HG03108 (cell line): ENCODE measurements at regions not wholly inside any gene's neighbourhood (a gene's known extent, or its start where the extent isn't known, plus 50 kb on each side); places are given as distances from the start of the nearest gene placed in this dataset.
"Not testable (repeated sequence)": the region's sequence is repeated elsewhere in the genome, so short reads cannot be mapped to it uniquely, and the experiment has no call there.

Experiments used
- ATAC-seq: cut with Tn5 transposase; IDR thresholded peaks from one replicate; pipeline ENCODE4 v1.9.1; 2021; ENCODE audit warnings: moderate library complexity; ENCODE audit not compliant: unreplicated experiment

DNA sequence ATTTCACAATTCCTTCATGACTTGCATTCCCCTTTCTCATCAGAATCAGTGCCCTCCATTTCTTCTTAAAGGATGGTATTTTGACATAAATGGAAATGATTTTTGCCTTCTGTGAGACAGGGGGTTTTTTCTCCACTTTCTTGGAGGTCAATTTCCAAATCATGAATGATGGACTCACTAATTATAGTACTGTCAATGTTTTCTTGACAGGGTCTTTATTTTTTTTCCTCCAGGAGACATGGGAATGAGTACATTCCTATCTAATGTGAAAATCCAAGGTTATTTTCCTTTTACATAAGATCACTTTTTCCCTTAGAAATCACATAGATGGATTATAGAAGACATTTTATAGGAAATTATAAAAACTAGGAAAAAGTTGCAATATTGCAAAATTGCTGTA lies 141.7 kb downstream of the SPATA31A6 start:
- not testable (repeated sequence) for ATAC-seq

DNA sequence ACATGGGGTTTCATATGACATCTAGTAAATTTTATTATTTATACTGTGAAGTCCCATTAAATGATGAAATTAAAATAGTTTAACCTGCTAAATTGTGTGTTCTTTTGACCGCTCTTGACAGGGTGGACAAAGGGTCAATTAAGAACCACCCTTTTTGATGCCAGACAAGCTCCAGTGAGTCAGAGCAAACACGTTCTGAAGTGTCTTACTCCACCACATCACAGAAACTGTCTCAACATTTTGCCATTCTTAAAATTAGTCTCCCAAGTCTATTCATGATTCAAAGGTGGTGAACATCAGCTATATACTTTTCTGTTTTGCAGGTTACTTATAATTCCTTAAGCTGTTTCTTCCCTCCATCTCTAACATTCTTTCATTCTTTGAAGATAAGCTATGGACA lies 142.1 kb downstream of the SPATA31A6 start:
- ATAC-seq = not testable (repeated sequence)

DNA sequence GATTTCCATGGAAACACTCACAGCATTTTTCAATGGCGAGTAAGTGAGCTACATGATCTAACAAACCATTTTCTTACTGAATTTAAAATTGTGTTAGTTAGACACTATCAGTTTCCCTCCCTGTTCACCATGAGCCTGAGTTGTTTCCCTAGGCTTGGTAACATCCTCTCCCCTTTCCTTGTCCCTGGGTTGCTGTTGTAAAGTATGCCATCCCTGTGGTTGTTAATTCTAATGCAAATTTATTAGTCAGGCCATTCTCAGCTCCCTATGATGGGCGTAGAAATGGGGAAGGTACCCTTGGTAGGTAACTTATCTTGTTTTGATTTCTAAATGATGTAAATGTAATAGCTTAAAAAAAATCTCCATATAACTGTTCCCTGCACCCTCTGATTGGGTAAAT lies 143.0 kb downstream of the SPATA31A6 start:
- ATAC-seq = not testable (repeated sequence)

DNA sequence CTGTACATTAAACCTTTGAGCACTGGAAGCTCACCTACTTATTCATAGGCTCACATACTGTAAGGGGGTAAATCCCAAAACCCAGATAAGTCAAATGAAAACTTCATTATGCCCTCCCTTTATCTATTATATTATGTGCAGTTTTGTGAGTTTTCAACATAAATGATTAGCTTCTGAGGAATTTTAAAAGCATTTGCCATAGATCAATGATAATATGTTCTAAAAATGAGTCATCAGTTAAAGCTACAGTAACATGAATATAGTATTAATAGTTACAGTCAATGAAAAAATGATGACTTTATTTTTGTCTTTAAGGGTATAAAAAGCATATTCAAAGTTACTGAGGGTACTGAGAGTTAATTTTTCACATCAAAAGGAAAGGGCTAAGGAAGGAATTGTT lies 151.9 kb downstream of the SPATA31A6 start:
- ATAC-seq = not testable (repeated sequence)

DNA sequence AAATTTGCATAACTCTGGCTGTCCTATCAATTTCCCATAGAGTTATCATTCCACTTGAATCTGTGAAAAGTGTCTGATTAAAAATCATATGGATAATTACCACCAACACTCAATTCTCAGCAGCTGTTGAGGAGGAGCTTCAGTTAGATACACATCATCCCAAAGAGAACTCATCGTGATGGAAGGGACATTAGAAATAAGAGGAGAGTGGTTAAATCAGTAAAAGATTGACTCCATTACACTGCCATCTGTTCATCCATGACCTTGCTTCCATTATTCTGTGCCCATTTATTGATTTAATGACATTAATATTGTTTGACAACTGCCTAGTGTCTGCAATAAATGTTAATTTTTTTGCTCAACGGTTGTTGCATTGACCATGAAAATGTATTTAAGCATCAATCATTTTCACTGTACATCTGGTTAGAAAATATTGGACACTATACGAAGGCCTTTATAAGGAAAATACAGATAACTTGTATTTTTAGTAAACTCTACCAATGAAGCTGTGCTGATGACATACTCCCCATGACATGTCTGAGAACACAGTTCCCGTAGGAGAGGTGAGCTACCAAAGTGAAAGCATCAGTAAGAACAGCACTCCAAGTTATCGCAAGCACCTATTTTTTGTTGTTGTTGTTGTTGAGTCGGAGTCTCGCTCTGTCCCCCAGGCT lies 152.7 kb downstream of the SPATA31A6 start:
- not testable (repeated sequence) for ATAC-seq

DNA sequence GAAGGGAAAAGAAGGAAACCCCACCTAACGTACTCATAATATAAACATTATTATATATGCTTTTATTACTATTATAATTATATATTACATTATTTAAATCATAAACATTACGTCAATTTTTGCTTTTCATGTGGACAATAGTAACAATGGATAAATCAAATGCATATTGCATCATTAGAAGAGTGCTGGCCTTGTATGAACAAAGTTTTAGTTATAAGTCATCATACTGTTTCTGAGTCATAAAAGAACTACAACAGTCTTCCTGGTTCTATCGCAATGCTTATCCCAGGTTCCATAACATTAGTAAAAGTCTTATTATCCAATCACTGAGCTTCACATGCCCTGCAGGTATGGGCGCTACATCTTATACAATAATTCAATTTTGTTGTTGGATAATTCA lies 154.8 kb downstream of the SPATA31A6 start:
- ATAC-seq = not testable (repeated sequence)

DNA sequence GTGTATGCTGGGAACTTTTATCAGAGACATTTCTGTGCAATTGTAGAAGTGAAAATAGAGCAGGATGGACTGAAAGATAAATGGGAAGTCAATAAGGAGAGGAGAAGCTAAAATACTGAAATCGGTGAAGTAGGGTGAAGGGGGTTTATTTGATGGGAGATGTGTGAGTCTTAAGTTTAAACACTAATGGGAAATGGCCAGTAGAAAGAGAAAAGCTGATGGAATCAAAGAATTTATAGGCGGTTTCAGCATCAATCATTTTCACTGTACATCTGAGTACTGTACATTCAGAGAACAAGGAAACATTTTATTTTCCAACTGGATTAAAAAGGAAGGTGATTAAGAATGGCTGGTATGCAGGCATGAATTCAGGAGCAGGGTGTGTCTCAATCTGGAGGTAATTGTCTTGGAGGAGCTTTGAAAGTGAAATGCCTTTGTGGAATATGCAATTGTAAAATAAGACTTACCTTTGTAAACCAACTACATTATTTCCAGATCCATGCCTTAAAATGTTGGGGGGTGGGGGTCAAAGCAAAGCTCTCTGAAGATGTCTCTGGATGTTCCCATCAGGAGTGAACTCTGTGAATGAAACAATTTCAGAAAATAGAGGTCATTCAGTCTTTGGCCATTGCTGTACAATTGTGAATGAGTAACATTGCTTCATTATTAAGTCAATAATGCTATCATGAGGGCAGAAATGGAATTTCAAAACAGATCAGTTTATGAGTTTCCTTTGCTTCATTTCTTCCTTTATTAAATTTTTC lies 156.4 kb downstream of the SPATA31A6 start:
- not testable (repeated sequence) for ATAC-seq

DNA sequence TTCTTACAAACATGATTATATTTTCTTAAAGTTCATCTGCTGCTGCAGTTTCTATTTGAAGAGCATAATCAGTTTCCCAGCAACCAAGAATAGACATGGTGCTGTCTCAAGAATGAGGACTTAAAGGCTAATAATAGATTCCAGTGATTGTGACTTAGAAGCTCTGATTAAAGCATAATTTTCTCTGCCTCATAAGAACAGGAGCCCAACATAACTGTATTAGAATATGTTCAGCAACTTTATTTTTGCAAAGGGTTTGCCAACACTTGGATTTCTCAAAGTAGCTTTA lies 156.9 kb downstream of the SPATA31A6 start:
- not testable (repeated sequence) for ATAC-seq

DNA sequence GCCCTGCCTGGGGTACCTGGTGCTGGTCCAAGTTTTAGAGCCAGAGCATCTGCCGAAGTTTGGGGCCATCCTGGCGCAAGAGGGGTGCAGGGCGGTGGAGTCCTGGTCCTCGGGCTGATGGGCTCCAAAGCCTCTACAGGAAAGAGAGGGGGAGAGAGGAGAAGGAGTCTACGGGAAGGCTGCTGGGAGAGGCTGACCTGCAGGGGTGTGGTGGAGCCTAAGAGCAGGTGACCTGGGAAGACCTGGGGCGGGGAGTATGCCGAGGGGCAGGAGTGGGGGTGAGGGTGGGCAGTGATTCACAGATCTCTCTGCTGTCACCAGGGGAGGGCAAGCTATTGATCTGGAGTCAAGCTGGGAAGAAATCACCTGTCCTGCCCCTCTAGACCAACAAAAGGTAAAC lies 158.4 kb downstream of the SPATA31A6 start:
- ATAC-seq = not testable (repeated sequence)

DNA sequence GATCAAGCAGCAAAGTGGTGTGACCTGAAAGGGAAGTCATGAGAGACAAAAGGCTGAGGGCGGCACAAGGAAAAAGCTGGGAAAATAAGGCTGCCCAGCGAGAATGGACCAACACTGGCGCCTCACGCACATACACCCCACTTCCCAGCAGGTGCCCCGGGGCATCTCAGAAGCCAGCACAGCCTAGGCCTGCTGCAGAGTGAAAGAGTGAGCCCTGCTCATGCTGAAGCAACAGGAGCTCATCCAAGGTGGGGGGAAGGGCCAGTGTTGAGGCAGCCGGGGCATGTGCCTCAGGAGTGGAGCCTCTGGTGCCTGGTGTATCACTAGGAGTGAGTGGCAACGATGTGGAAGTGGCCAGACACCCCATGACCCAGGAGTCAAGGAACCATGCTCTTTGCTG lies 158.8 kb downstream of the SPATA31A6 start:
- not testable (repeated sequence) for ATAC-seq

DNA sequence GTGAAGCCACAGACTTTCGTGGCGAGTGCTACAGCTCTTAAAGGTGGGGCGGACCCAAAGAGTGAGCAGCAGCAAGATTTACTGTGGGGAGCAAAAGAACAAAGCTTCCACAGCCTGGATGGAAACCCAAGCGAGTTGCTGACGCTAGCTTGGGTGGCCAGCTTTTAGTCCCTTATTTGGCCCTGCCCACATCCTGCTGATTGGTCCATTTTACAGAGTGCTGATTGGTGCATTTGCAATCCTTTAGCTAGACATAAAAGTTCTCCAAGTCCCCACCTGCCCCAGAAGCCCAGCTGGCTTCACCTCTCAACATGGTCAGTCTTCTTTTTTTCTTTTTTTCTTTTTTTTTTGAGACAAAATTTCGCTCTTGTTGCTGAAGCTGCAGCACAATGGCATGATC lies 161.0 kb downstream of the SPATA31A6 start:
- ATAC-seq = not testable (repeated sequence)

DNA sequence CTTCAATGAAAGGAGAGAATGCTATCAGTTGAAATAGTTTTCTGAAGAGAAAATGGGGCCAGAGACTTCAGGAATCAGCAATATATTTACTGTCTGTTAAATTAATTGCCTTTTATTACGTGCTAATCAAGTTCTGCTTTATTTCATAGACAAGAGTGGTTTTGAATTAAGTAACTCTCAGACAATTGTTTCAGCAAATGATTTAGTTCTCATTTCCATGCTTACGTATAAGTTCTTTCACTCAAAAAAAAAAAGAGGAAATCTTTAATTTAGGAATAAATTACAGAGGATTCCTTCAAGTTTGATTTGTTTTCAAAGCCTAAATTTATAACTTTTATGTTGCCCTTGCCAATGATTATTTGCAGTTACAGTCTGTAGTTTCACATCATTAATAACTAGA lies 163.5 kb downstream of the SPATA31A6 start:
- not testable (repeated sequence) for ATAC-seq

DNA sequence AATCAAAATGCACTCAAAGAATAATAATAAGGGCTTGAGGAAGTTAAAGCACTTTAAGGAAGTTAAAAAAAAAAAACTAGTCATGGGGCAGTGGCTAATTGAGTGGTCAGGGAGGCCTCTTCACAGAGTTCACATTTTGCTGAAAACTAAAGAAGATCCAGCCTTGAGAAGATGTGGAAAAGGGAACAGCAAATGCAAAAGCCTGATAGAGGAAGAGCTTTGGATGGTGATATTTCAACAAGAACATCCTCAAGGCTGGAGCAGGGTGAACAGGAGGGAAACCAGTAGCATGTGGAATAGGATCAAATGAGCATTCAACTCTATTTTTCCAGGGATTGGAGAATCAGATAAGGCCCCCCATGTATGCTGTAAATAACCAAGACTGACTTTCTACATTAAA lies 165.7 kb downstream of the SPATA31A6 start:
- ATAC-seq = not testable (repeated sequence)

DNA sequence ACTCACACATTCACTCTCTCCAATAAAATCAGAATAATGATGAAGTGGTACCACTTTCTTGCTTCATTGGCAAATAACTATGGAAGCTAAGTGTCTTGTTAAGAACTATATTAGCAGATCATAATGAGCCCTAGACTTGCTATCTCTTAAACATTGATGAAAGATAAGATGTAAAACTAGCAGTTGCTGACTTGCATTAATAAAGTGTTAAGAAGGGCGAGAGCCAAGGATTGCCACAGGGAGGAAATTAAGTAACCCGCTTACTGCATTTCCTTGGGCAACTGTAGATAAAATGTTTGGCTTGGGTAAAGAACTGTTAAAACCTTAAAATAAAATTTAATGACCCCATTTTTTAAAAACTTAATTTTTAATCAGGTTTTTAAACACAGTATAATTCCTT lies 167.0 kb downstream of the SPATA31A6 start:
- not testable (repeated sequence) for ATAC-seq

DNA sequence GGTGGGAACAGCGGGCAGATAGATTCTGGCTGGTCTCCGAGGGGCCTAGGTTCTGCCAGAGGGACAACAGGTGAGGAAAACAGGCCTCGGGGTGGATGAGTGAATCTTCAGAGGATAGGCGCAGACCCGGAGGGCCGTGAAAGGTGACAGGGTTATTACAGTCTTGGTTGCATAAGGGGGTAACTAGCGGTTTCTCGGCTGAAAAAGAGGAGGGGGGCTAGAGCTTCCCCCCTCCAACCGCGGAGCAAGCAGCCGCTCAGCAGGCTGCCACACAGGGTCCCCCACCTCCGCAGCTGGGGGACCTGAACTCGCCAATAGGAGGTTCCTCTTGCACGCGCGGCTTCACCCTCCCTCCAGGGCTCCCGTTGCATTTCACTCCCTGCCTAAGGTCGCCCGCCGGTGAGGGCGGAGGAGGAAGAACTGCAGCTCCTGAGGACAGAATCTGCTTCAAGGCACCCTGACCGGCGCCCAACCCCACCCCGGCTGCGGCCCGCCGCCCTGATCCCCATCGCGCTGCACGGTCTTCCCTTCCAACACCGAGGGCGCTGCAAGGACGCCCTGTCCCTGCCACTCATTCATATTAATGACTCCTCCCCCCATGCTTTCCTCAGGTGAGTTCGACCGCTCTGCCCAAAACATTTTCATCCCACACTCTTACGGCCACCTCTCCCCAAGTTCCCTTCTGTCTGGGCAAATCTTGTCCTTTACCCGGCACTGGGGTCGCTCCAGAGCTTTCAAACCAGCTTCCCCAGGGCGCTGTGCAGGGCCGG lies 174.3 kb downstream of the SPATA31A6 start:
- not testable (repeated sequence) for ATAC-seq

DNA sequence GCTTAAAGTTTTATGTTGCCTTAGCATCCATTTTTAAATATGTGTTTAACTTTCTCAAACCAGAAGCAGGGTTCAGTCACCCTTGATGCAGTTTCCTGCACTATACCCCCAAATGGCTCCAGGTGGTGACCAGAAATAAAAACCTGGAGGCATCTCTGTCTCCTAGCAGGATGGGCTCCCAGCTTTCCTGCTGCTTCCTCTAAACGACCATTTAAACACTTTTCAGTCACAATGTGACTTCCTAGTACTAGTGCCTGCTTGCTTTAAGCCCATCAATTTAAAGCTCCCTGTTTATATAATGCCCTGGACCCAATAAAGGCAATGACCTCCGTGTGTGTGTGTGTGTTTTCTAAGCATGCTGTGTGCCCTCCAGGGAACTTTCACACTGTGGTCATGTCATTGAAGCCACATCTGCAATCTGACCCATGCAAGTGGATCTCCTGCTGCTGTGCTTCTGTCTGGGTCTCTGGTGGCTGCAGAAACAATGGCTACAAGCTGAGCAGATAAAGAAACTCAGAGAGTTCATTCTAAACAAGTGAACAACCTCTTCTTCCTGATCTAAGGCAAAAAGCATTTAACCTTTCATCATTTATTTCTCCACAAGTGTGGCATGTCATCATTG lies 175.3 kb downstream of the SPATA31A6 start:
- ATAC-seq = not testable (repeated sequence)

DNA sequence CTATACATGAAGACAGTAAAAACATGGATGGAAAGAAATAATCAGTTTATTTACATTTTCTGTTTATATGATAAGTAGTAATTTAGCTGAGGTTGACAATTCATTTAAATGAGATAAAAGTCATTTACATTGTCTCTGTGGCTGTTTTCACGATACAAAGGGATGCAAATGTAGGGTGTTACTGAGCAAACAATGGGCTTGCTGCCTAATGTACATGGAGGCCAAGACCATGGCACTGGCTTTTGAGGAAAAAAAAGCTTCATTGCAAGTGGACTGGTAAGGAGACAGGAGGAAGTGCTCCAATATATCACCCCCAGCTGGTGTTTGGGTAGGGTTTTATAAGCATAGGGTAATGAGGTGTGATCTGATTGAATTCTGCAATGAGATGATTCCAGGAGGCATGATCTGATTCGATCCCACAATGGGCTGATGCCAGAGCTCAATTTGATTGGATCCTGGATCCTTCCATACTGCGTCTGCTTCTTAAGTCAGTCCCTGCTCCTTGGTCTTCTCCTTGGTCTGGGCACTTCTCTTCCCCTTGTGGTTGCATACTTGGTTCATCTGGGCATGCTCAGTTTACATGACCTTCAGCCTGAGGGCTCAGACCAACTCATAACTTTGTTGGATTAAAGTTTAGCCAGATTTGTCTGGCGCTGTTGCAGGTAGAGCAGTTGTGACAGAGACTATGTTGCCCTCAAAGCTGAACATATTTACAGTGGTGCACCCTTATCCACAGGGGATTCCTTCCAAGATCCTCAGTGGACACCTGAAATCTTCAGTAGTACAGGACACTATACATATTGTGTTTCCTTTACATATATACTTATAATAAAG lies 181.2 kb downstream of the SPATA31A6 start:
- not testable (repeated sequence) for ATAC-seq

DNA sequence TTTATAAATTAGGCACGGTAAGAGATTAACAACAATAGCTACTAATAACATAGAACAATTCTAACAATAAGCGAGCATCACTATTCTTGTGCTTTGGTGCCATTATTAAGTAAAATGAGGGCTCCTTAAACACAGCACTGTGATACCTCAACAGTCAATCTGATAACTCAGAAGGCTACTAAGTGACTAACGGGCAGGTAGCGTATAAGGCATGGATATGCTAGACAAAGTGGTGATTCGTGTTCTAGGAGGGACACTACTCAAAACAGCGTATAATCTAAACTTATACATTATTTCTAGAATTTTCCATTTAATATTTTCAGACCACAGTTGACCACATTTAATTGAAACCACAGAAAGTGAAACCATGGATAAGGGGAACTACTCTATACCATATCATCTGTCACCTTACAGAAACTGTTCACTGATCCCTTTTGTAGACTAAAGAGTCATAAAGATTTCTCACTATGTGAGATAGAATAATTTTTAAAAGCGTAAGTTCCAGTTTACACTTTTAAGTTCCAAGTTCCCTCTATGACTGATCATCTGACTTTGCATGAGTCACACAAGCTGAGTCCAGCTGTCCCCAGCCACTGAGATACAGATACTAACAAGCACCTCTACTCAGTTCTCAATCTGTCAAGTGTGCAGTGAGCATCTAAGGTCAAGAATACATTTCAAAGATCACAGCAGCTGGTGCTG lies 181.9 kb downstream of the SPATA31A6 start:
- ATAC-seq = peak; percentile 79

DNA sequence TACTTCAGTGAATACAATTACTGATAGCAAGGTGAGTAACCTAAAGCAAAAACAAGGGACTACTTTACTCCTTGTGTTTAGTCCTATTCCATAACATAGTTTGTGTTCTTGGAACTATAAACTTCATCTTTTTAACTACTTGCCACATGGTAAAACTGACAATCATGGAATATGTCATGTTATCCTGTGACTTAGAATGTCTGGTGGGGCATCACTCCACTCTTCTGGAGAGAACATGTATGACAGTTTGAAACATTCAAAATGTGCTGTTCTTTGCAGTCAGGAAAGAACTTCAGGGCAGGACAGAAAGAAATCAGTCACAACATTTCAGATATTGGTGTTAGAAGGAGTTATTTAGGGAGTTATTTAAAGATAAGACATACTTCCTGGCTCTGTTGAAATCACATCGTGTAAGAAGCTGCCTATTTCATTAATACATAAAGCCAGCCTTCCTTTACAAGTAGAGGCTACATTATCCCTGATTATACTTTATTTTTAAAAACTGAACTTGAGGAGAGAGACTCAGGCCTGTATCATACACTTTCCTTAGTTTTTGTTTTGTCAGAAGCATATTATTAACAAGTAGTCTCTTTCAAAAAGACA lies 184.9 kb downstream of the SPATA31A6 start:
- not testable (repeated sequence) for ATAC-seq
